GM12891 (cell line): ENCODE measurements at regions not wholly inside any gene's neighbourhood (a gene's known extent, or its start where the extent isn't known, plus 50 kb on each side); places are given as distances from the start of the nearest gene placed in this dataset.

ENCODE experiments used
- POLR2A ChIP-seq: IDR thresholded peaks from 2 replicates; pipeline ENCODE4 v1.6.1; 2011; ENCODE audit warnings: low read depth, low read length, control low read depth
- POLR2AphosphoS5 ChIP-seq: IDR thresholded peaks from 2 replicates; pipeline ENCODE4 v1.6.1; 2011; ENCODE audit warnings: low read depth, low read length, control low read depth
- SPI1 ChIP-seq: IDR thresholded peaks from 2 replicates; pipeline ENCODE4 v1.6.1; 2011; ENCODE audit warnings: low read depth, low read length, control low read depth
- TAF1 ChIP-seq: IDR thresholded peaks from 2 replicates; pipeline ENCODE4 v1.6.1; 2011; ENCODE audit warnings: low read depth, low read length, control low read depth

GRCh38 chr11:37957717-37958116 is 1359.7 kb upstream of the RAG2 start:
- TF ChIP-seq POLR2AphosphoS5 (no peak), POLR2A (no peak), TAF1 (no peak), SPI1 (no peak)
